ENCODE measurements at regions not wholly inside any gene's neighbourhood (a gene's known extent, or its start where the extent isn't known, plus 50 kb on each side); places are given as distances from the start of the nearest gene placed in this dataset.
"Not testable (repeated sequence)": the region's sequence is repeated elsewhere in the genome, so short reads cannot be mapped to it uniquely, and the experiment has no call there.

GRCh38 chrX:146881521-146881920, 67.0 kb upstream of the CXorf51A start:
- CTCF ChIA-PET = no interaction called here
- SMC1A ChIA-PET (ENCODE audit: uncharacterized antibody, unreplicated experiment) = no interaction called here
- POLR2A ChIA-PET = no interaction called here
- no peaks in the 10 kb centered on the region for H3K9me3 ChIP-seq (replicated peaks; ENCODE audit: control insufficient read depth, insufficient read depth, low read length)
- FAIRE-seq (no peak), ATAC-seq (no peak), DNase-seq (ENCODE audit: low read depth, low spot score) (no peak)
- no peaks in the 10 kb centered on the region for H3K4me1 ChIP-seq (ENCODE audit: control insufficient read depth, insufficient read depth, low read length)
- no peaks in the 10 kb centered on the region for H3K36me3 ChIP-seq (ENCODE audit: control insufficient read depth in 2 of 2, insufficient read depth in 2 of 2, low read length in 1 of 2)
- no peaks in the 10 kb centered on the region for H4K20me1 ChIP-seq (ENCODE audit: control insufficient read depth, insufficient read depth)
- RAD21 ChIA-PET (ENCODE audit: unreplicated experiment) = no interaction called here
- no peaks in the 10 kb centered on the region for H3K79me2 ChIP-seq (ENCODE audit: control insufficient read depth, insufficient read depth, low read length)
- in situ Hi-C loops (cut with MboI) (no loop called here), intact Hi-C loops (cut with micrococcal nuclease; ENCODE audit: unreplicated experiment) (no loop called here)
- WGBS (ENCODE audit: insufficient coverage, insufficient replicate concordance, low lambda C conversion rate, missing lambda C conversion rate) = 0% methylated on average over 2 of the region's 2 CpGs
- H3K27me3 ChIP-seq (replicated peaks in 1 of 2; ENCODE audit: control insufficient read depth in 2 of 2, insufficient read depth in 2 of 2, low read length in 1 of 2) = no peaks in the 10 kb centered on the region
- no peak overlapping the region for H3K27ac ChIP-seq (ENCODE audit: control insufficient read depth, insufficient read depth)
- H3K4me2 ChIP-seq (ENCODE audit: control insufficient read depth, insufficient read depth) = no peak overlapping the region
- no peak for TF ChIP-seq E2F8 (IDR thresholded peaks at IDR 0.05; ENCODE audit: low read depth, partially characterized antibody)
- no peak for TF ChIP-seq ATF3 (IDR thresholded peaks at IDR 0.05; ENCODE audit: borderline replicate concordance, extremely low read depth, low read depth, low read length)
- no peak for TF ChIP-seq ZNF622 (IDR thresholded peaks at IDR 0.05)
- no peak for TF ChIP-seq MTA3 (IDR thresholded peaks at IDR 0.05; ENCODE audit: borderline replicate concordance, low read length)
- TF ChIP-seq EP300 (IDR thresholded peaks at IDR 0.05; ENCODE audit: borderline replicate concordance in 1 of 2, control insufficient read depth in 1 of 2, low read depth in 2 of 2, low read length in 2 of 2) = no peak
- TF ChIP-seq PAX5 (IDR thresholded peaks at IDR 0.05; ENCODE audit: borderline replicate concordance, low read depth, low read length) = no peak
- TF ChIP-seq SUZ12 (IDR thresholded peaks at IDR 0.05; ENCODE audit: unreplicated experiment) = no peak
- no TSS peak for BruUV-seq (replicated peaks)
- no peak overlapping the region for H3K4me3 ChIP-seq
- H3K9ac ChIP-seq (ENCODE audit: control insufficient read depth, insufficient read depth, low read length) = no peak overlapping the region
- no peak overlapping the region for H2AFZ ChIP-seq (ENCODE audit: control insufficient read depth, low read depth, low read length)

- FAIRE-seq; intact Hi-C loops (cut with micrococcal nuclease; ENCODE audit: unreplicated experiment); H3K4me1 ChIP-seq (ENCODE audit: control insufficient read depth, insufficient read depth, low read length); ATAC-seq; H3K4me3 ChIP-seq; RAD21 ChIA-PET (ENCODE audit: unreplicated experiment); POLR2A ChIA-PET; H2AFZ ChIP-seq (ENCODE audit: control insufficient read depth, low read depth, low read length); H3K27ac ChIP-seq (ENCODE audit: control insufficient read depth, insufficient read depth); H3K4me2 ChIP-seq (ENCODE audit: control insufficient read depth, insufficient read depth); H3K9me3 ChIP-seq (replicated peaks; ENCODE audit: control insufficient read depth, insufficient read depth, low read length); H3K27me3 ChIP-seq (replicated peaks in 1 of 2; ENCODE audit: control insufficient read depth in 2 of 2, insufficient read depth in 2 of 2, low read length in 1 of 2); H3K36me3 ChIP-seq (ENCODE audit: control insufficient read depth in 2 of 2, insufficient read depth in 2 of 2, low read length in 1 of 2); H3K9ac ChIP-seq (ENCODE audit: control insufficient read depth, insufficient read depth, low read length); H3K79me2 ChIP-seq (ENCODE audit: control insufficient read depth, insufficient read depth, low read length); CTCF ChIA-PET; H4K20me1 ChIP-seq (ENCODE audit: control insufficient read depth, insufficient read depth); in situ Hi-C loops (cut with MboI); BruUV-seq (replicated peaks); DNase-seq (ENCODE audit: low read depth, low spot score): not testable (repeated sequence)
- 86% methylated on average over 27 of the region's 27 CpGs for WGBS (ENCODE audit: insufficient coverage, insufficient replicate concordance, low lambda C conversion rate, missing lambda C conversion rate)
- SMC1A ChIA-PET (ENCODE audit: uncharacterized antibody, unreplicated experiment) = interaction anchor here (0.6 kb wide), 1 partner anchor 314 kb away, joined by 3 read pairs; no protein-coding TSS in a partner anchor
Measured at GRCh38 chrX:146866846-146867245, 52.3 kb upstream of the CXorf51A start.

- H3K36me3 ChIP-seq (ENCODE audit: control insufficient read depth in 2 of 2, insufficient read depth in 2 of 2, low read length in 1 of 2); H3K4me3 ChIP-seq; H3K79me2 ChIP-seq (ENCODE audit: control insufficient read depth, insufficient read depth, low read length); H3K9me3 ChIP-seq (replicated peaks; ENCODE audit: control insufficient read depth, insufficient read depth, low read length); H2AFZ ChIP-seq (ENCODE audit: control insufficient read depth, low read depth, low read length); H3K27ac ChIP-seq (ENCODE audit: control insufficient read depth, insufficient read depth); H3K27me3 ChIP-seq (replicated peaks in 1 of 2; ENCODE audit: control insufficient read depth in 2 of 2, insufficient read depth in 2 of 2, low read length in 1 of 2); intact Hi-C loops (cut with micrococcal nuclease; ENCODE audit: unreplicated experiment); POLR2A ChIA-PET; SMC1A ChIA-PET (ENCODE audit: uncharacterized antibody, unreplicated experiment); H3K4me2 ChIP-seq (ENCODE audit: control insufficient read depth, insufficient read depth); RAD21 ChIA-PET (ENCODE audit: unreplicated experiment); H3K9ac ChIP-seq (ENCODE audit: control insufficient read depth, insufficient read depth, low read length); CTCF ChIA-PET; DNase-seq (ENCODE audit: low read depth, low spot score); BruUV-seq (replicated peaks); ATAC-seq; H4K20me1 ChIP-seq (ENCODE audit: control insufficient read depth, insufficient read depth); H3K4me1 ChIP-seq (ENCODE audit: control insufficient read depth, insufficient read depth, low read length); FAIRE-seq; in situ Hi-C loops (cut with MboI): not testable (repeated sequence)
- 38% methylated on average over 14 of the region's 14 CpGs for WGBS (ENCODE audit: insufficient coverage, insufficient replicate concordance, low lambda C conversion rate, missing lambda C conversion rate)
Measured at GRCh38 chrX:146865734-146866133, 51.2 kb upstream of the CXorf51A start.

Measured in GM12878 (cell line).